ENCODE measurements at regions not wholly inside any gene's neighbourhood (a gene's known extent, or its start where the extent isn't known, plus 50 kb on each side); places are given as distances from the start of the nearest gene placed in this dataset.

DNA sequence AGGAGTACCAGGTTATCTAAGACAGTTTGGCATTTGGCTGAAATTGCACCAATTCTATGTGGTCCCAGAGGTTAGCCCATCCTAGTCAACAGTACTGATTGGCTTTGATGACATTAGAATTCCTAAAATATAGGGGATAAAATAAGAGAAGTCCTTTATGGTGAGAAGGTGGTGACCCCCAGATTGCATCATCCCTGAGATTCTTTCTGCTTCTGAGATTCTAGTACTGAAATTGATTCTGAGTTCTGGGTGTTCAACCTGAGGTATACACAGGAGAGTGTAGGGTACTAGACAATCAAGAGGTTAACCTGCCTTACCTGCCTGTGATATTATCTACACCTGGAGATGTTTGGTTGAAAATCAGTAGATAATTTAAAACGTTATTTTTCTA is 140.9 kb upstream of the MRPS22 start:
- Histone ChIP-seq H3K79me2 (ENCODE audit: insufficient read depth, low read length) (no peaks in the 10 kb centered on the region), H3K9me3 (ENCODE audit: insufficient read depth, low read length, severe bottlenecking) (no peaks in the 10 kb centered on the region), H3K27me3 (ENCODE audit: insufficient read depth, low read length, poor library complexity) (peaks cover 3% of the 10 kb centered on the region), H3K4me2 (ENCODE audit: insufficient read depth, low read length) (no peak overlapping the region), H3K4me1 (ENCODE audit: insufficient read depth, low read length) (no peaks in the 10 kb centered on the region), H3K9ac (ENCODE audit: low read depth, low read length) (no peak overlapping the region), H4K20me1 (ENCODE audit: insufficient read depth, low read length) (no peaks in the 10 kb centered on the region), H2AFZ (ENCODE audit: low read depth, low read length) (no peak overlapping the region), H3K27ac (ENCODE audit: low read length) (no peak overlapping the region), H3K4me3 (ENCODE audit: low read depth in 1 of 2, low read length in 2 of 2) (no peak overlapping the region), H3K36me3 (ENCODE audit: insufficient read depth, low read length) (no peaks in the 10 kb centered on the region)
- no peak for DNase-seq
- TF ChIP-seq, protein P1, sequence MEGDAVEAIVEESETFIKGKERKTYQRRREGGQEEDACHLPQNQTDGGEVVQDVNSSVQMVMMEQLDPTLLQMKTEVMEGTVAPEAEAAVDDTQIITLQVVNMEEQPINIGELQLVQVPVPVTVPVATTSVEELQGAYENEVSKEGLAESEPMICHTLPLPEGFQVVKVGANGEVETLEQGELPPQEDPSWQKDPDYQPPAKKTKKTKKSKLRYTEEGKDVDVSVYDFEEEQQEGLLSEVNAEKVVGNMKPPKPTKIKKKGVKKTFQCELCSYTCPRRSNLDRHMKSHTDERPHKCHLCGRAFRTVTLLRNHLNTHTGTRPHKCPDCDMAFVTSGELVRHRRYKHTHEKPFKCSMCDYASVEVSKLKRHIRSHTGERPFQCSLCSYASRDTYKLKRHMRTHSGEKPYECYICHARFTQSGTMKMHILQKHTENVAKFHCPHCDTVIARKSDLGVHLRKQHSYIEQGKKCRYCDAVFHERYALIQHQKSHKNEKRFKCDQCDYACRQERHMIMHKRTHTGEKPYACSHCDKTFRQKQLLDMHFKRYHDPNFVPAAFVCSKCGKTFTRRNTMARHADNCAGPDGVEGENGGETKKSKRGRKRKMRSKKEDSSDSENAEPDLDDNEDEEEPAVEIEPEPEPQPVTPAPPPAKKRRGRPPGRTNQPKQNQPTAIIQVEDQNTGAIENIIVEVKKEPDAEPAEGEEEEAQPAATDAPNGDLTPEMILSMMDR (IDR thresholded peaks at IDR 0.05; ENCODE audit: borderline replicate concordance, extremely low read depth, low read length, poor library complexity, severe bottlenecking): no peak
- TF ChIP-seq EZH2 (IDR thresholded peaks at IDR 0.05; ENCODE audit: borderline replicate concordance, low read depth, low read length, severe bottlenecking): no peak
- no peak for ATAC-seq (ENCODE audit: insufficient read depth, low read depth)

DNA sequence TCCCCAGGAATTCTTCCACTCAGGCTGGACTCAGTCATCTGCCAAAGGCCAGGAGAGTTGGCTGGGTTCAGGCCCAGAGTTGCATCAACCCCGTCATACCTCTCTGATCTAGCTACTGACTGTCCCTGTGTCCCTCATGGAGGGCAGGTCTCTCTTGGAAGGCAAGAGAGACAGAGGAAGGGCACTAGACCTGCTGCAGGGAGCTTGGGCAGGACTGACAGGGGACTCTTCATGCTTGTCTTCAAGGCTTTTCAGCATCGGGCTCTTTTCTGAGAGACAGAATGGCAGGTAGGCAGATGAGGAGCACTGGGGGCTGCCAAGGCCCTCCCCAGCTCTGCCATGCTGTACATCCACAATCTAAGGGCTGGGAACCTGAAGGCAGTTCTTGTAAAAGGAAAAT is 140.1 kb upstream of the MRPS22 start:
- Histone ChIP-seq H3K4me1 (ENCODE audit: insufficient read depth, low read length) (no peaks in the 10 kb centered on the region), H3K4me2 (ENCODE audit: insufficient read depth, low read length) (no peak overlapping the region), H3K9ac (ENCODE audit: low read depth, low read length) (no peak overlapping the region), H4K20me1 (ENCODE audit: insufficient read depth, low read length) (no peaks in the 10 kb centered on the region), H3K79me2 (ENCODE audit: insufficient read depth, low read length) (no peaks in the 10 kb centered on the region), H2AFZ (ENCODE audit: low read depth, low read length) (no peak overlapping the region), H3K4me3 (ENCODE audit: low read depth in 1 of 2, low read length in 2 of 2) (no peak overlapping the region), H3K36me3 (ENCODE audit: insufficient read depth, low read length) (no peaks in the 10 kb centered on the region), H3K9me3 (ENCODE audit: insufficient read depth, low read length, severe bottlenecking) (no peaks in the 10 kb centered on the region), H3K27me3 (ENCODE audit: insufficient read depth, low read length, poor library complexity) (peaks cover 3% of the 10 kb centered on the region), H3K27ac (ENCODE audit: low read length) (no peak overlapping the region)
- ATAC-seq (ENCODE audit: insufficient read depth, low read depth) (no peak), DNase-seq (no peak)
- TF ChIP-seq, protein P1 (IDR thresholded peaks at IDR 0.05; ENCODE audit: borderline replicate concordance, extremely low read depth, low read length, poor library complexity, severe bottlenecking): no peak
- no peak for TF ChIP-seq EZH2 (IDR thresholded peaks at IDR 0.05; ENCODE audit: borderline replicate concordance, low read depth, low read length, severe bottlenecking)

DNA sequence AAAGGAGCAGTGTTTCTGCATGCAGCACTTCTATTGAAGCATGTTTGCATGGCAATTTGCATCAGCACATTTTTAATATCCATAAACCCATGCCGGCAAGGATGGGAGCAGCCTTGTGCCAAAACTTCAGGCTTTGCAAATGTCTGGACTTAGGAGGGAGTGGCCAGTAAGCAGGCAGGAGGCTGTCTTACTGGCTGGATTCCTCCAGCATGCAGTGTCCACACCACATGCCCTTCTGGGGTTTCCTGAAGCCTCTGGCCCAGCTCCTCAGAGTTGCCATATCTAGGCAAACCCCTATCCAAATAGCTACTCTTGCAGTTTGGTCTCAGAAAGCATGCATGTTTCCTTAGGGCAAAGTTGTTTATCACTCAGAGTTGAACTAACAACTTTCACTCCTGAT is 139.1 kb upstream of the MRPS22 start:
- ATAC-seq (ENCODE audit: insufficient read depth, low read depth) (no peak), DNase-seq (no peak)
- Histone ChIP-seq H4K20me1 (ENCODE audit: insufficient read depth, low read length) (no peaks in the 10 kb centered on the region), H3K36me3 (ENCODE audit: insufficient read depth, low read length) (no peaks in the 10 kb centered on the region), H3K4me2 (ENCODE audit: insufficient read depth, low read length) (no peak overlapping the region), H3K27me3 (ENCODE audit: insufficient read depth, low read length, poor library complexity) (peaks cover 3% of the 10 kb centered on the region), H3K4me3 (ENCODE audit: low read depth in 1 of 2, low read length in 2 of 2) (no peak overlapping the region), H3K9ac (ENCODE audit: low read depth, low read length) (no peak overlapping the region), H3K79me2 (ENCODE audit: insufficient read depth, low read length) (no peaks in the 10 kb centered on the region), H3K9me3 (ENCODE audit: insufficient read depth, low read length, severe bottlenecking) (no peaks in the 10 kb centered on the region), H3K4me1 (ENCODE audit: insufficient read depth, low read length) (no peaks in the 10 kb centered on the region), H2AFZ (ENCODE audit: low read depth, low read length) (no peak overlapping the region), H3K27ac (ENCODE audit: low read length) (no peak overlapping the region)
- TF ChIP-seq, protein P1 (IDR thresholded peaks at IDR 0.05; ENCODE audit: borderline replicate concordance, extremely low read depth, low read length, poor library complexity, severe bottlenecking): no peak
- no peak for TF ChIP-seq EZH2 (IDR thresholded peaks at IDR 0.05; ENCODE audit: borderline replicate concordance, low read depth, low read length, severe bottlenecking)

DNA sequence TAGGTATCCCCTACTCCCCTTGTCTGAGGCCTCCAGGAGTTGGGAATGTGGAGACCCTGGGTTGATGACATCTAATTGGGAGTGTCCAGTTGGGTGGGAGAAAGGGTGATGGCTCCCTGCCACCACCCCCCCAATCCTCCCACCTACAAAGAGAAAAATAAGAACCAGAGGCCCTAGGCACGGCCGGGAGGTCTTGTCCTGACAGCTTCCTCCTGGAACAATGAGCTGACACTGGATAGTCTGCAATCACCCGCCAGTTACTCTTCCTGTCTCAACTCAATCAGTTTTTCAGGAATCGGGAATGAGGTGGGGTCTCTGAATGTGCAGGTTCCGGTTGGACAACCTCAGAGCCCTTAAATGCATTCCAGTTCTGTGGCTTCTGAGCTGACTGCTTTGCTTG is 129.9 kb upstream of the MRPS22 start:
- H3K27ac ChIP-seq (ENCODE audit: low read length): no peak overlapping the region
- no peaks in the 10 kb centered on the region for H4K20me1 ChIP-seq (ENCODE audit: insufficient read depth, low read length)
- no peaks in the 10 kb centered on the region for H3K9me3 ChIP-seq (ENCODE audit: insufficient read depth, low read length, severe bottlenecking)
- H2AFZ ChIP-seq (ENCODE audit: low read depth, low read length): no peak overlapping the region
- TF ChIP-seq, protein P1 (IDR thresholded peaks at IDR 0.05; ENCODE audit: borderline replicate concordance, extremely low read depth, low read length, poor library complexity, severe bottlenecking): no peak
- no peak for TF ChIP-seq EZH2 (IDR thresholded peaks at IDR 0.05; ENCODE audit: borderline replicate concordance, low read depth, low read length, severe bottlenecking)
- no peak overlapping the region for H3K9ac ChIP-seq (ENCODE audit: low read depth, low read length)
- peaks cover 13% of the 10 kb centered on the region for H3K27me3 ChIP-seq (ENCODE audit: insufficient read depth, low read length, poor library complexity)
- no peaks in the 10 kb centered on the region for H3K36me3 ChIP-seq (ENCODE audit: insufficient read depth, low read length)
- H3K4me3 ChIP-seq (ENCODE audit: low read depth in 1 of 2, low read length in 2 of 2): no peak overlapping the region
- no peaks in the 10 kb centered on the region for H3K79me2 ChIP-seq (ENCODE audit: insufficient read depth, low read length)
- ATAC-seq (ENCODE audit: insufficient read depth, low read depth) (no peak), DNase-seq (no peak)
- no peaks in the 10 kb centered on the region for H3K4me1 ChIP-seq (ENCODE audit: insufficient read depth, low read length)
- no peak overlapping the region for H3K4me2 ChIP-seq (ENCODE audit: insufficient read depth, low read length)

Measured in DND-41 (cell line).